Sigmoid colon (tissue), 4 donors: ENCODE measurements at regions not wholly inside any gene's neighbourhood (a gene's known extent, or its start where the extent isn't known, plus 50 kb on each side); places are given as distances from the start of the nearest gene placed in this dataset.

Source experiments
- POLR2A ChIP-seq, 2 donors: fragments of 450-650 bp; IDR thresholded peaks; one replicate each; pipeline ENCODE4 v1.6.1; 2016; ENCODE audit warnings: antibody characterized with exemption in 2 of 2, mild to moderate bottlenecking in 2 of 2, moderate library complexity in 2 of 2
- POLR2AphosphoS5 ChIP-seq, 4 donors: sonication (generic); formaldehyde crosslinking; IDR thresholded peaks; one replicate each; pipeline ENCODE4 v1.6.1; 2017; ENCODE audit warnings: antibody characterized with exemption in 4 of 4
- TF ChIP-seq, protein P1 (sequence below), 4 experiments: fragments of 450-650 bp in 3 of 4; fragments of 200-600 bp in 1 of 4; IDR thresholded peaks; one replicate each; pipeline ENCODE4 v1.5.1; 2016 to 2019; ENCODE audit warnings: antibody characterized with exemption in 4 of 4, mild to moderate bottlenecking in 3 of 4, moderate library complexity in 2 of 4

DNA sequence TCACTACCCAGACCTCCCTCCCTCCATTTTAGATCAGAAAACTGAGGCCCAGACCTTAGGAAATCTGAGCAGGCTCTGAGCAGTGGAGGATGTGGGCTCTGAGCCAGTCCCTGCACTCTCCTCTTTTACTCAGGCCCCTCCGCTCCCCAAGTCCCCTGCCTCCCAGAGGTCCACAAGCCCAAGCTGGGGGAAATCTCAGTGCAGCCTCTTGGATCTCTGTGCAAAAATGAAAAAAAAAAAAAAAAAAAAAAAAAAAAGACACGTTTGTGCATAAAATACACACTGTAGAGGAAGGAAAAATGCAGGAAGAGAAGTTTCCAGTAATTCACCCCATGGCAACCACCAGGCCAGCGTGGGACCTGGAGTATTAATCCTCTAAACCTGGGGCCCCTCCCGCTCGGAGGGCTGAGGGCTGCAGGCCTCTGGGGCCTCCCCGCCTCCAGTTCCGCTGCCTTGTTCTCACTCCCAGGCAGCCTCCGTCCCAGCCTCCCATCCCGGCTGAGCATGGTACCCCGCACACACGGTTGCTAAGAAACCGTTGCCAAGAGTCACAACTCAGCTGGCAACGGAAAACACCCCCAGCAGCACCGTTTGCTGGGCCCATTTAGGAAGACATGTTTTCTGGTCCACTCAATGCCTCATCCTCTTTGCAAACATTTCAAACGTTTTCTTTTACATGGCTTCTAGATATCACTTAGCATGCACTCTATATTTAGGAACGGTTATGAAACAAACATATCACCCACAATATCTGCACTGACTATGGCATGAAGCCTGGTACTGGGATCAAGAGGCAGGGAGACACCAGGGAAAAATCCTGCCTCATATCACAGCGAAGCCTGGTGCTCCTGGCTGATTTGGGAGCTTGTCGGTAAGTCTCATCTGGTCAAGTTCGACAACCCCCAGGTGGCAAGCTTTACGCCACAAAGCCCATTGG, 227.5 kb downstream of the CTTN start:
- TF ChIP-seq, protein P1, sequence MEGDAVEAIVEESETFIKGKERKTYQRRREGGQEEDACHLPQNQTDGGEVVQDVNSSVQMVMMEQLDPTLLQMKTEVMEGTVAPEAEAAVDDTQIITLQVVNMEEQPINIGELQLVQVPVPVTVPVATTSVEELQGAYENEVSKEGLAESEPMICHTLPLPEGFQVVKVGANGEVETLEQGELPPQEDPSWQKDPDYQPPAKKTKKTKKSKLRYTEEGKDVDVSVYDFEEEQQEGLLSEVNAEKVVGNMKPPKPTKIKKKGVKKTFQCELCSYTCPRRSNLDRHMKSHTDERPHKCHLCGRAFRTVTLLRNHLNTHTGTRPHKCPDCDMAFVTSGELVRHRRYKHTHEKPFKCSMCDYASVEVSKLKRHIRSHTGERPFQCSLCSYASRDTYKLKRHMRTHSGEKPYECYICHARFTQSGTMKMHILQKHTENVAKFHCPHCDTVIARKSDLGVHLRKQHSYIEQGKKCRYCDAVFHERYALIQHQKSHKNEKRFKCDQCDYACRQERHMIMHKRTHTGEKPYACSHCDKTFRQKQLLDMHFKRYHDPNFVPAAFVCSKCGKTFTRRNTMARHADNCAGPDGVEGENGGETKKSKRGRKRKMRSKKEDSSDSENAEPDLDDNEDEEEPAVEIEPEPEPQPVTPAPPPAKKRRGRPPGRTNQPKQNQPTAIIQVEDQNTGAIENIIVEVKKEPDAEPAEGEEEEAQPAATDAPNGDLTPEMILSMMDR (IDR thresholded peaks at IDR 0.05): no peak
- no peak for TF ChIP-seq POLR2A (IDR thresholded peaks at IDR 0.05)
- no peak for TF ChIP-seq POLR2AphosphoS5 (IDR thresholded peaks at IDR 0.05)
